ENCODE measurements at regions not wholly inside any gene's neighbourhood (a gene's known extent, or its start where the extent isn't known, plus 50 kb on each side); places are given as distances from the start of the nearest gene placed in this dataset.

GRCh38 chr1:80842796-80843195, 957.9 kb upstream of the ADGRL2 start:
- no peak for DNase-seq (ENCODE audit: insufficient read length, low spot score)
- no peak for TF ChIP-seq POLR2A (IDR thresholded peaks at IDR 0.05; ENCODE audit: low read depth, low read length)
- FAIRE-seq, result no peak

DNA sequence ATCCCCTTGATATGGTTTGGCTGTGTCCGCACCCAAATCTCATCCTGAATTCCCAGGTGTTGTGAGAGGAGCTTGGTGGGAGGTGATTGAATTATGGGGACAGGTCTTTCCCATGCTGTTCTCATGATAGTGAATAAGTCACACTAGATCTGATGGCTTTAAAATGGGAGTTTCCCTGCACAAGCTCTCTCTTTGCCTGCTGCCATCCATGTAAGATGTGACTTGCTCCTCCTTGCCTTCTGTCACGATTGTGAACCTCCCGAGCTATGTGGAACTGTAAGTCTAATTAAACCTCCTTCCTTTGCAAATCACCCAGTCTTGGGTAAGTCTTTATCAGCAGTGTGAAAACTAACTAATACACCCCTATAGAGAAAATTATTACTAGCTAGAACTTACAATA, 959.5 kb upstream of the ADGRL2 start:
- TF ChIP-seq POLR2A (IDR thresholded peaks at IDR 0.05; ENCODE audit: low read depth, low read length), result no peak
- FAIRE-seq, result no peak
- no peak for DNase-seq (ENCODE audit: insufficient read length, low spot score)

- FAIRE-seq (no peak), DNase-seq (ENCODE audit: insufficient read length, low spot score) (no peak)
- TF ChIP-seq POLR2A (IDR thresholded peaks at IDR 0.05; ENCODE audit: low read depth, low read length), result no peak
Measured at GRCh38 chr1:80837066-80837465, 963.7 kb upstream of the ADGRL2 start.

DNA sequence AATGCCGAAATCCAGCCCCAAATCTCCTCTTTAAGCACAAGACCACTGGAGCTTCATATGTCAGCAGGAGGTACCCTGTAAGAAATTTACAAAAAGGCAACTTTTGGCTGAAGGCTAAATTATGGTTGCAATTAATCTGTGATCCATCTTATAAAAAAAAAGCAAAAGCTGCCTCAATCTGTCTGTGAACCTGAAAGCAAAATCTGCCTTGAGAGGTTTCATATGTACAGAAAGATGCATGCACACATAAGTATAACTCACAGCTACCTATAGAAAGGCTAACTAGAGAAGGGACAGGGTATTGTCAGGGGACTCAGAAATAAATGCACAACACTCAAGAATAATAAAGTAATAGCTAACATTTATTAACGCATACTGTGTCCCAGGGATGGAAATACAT, 964.2 kb upstream of the ADGRL2 start:
- TF ChIP-seq POLR2A (IDR thresholded peaks at IDR 0.05; ENCODE audit: low read depth, low read length), result no peak
- no peak for FAIRE-seq
- no peak for DNase-seq (ENCODE audit: insufficient read length, low spot score)

- no peak for TF ChIP-seq POLR2A (IDR thresholded peaks at IDR 0.05; ENCODE audit: low read depth, low read length)
- FAIRE-seq, result no peak
Measured at GRCh38 chr1:80827666-80828065, 973.1 kb upstream of the ADGRL2 start.

GRCh38 chr1:80825067-80825466, 975.7 kb upstream of the ADGRL2 start:
- DNase-seq (ENCODE audit: insufficient read length, low spot score) (no peak), FAIRE-seq (no peak)
- no peak for TF ChIP-seq POLR2A (IDR thresholded peaks at IDR 0.05; ENCODE audit: low read depth, low read length)

More at GRCh38 chr1:80827666-80828065, 973.1 kb upstream of the ADGRL2 start:
- DNase-seq (ENCODE audit: insufficient read length, low spot score), result no peak

- FAIRE-seq (no peak), DNase-seq (ENCODE audit: insufficient read length, low spot score) (no peak)
- TF ChIP-seq POLR2A (IDR thresholded peaks at IDR 0.05; ENCODE audit: low read depth, low read length), result no peak
Measured at GRCh38 chr1:80818211-80818610, 982.5 kb upstream of the ADGRL2 start.

DNA sequence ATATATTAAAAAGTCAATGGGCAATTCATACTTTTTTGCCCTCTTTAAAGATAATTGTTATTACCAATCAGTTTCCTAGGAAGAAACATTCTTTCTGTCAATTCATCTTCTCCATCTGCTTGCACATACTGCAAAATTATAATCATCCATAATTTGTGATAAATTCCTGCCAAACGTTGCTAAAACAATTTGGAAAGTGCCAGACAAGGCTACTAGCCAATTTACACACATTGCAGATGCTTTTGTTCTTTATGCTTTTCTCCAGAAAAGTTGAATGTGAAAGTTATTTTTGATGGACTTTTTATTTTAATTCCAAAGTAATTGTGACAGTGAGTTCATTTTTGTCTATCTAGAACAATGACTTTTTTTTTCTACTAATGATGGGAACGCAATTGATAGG, 992.8 kb upstream of the ADGRL2 start:
- no peak for FAIRE-seq
- no peak for DNase-seq (ENCODE audit: insufficient read length, low spot score)
- no peak for TF ChIP-seq POLR2A (IDR thresholded peaks at IDR 0.05; ENCODE audit: low read depth, low read length)

DNA sequence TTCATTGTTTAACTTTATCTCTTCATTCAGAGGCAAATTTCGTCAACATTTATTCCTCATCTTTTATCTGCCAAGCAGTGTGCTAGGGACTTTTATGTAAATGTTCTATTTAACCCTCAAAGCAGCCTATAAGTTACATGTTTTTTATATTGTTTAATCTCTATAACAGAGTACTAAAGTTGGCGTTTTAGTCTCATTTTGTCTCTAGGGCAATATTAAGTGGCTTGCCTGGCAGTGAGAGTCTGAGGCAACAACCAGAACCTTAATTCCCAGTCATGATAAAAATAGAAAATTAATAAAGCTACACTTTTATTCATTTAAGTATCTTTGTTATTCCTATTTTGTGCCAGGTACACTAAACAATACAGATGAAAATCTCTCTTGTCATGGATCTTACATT, 994.3 kb upstream of the ADGRL2 start:
- no peak for TF ChIP-seq POLR2A (IDR thresholded peaks at IDR 0.05; ENCODE audit: low read depth, low read length)
- DNase-seq (ENCODE audit: insufficient read length, low spot score) (no peak), FAIRE-seq (no peak)

DNA sequence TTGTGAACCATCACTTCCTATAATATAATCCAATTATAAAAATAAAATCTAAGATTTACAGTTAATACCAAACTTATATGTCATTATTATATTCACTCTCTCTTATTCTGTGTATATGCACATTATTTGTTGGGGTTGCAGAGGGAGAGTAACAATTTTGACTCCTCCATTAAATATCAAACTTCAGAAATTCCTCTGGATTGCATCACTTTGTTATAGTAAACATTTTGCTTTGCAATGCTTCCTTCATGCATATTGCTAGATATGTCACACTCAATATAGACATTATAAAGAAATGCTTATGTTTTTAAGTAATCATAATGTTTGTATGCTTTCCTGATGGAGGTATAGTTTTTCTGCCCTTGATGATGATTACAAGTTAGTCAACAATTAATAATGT, 999.0 kb upstream of the ADGRL2 start:
- FAIRE-seq (no peak), DNase-seq (ENCODE audit: insufficient read length, low spot score) (no peak)
- no peak for TF ChIP-seq POLR2A (IDR thresholded peaks at IDR 0.05; ENCODE audit: low read depth, low read length)

DNA sequence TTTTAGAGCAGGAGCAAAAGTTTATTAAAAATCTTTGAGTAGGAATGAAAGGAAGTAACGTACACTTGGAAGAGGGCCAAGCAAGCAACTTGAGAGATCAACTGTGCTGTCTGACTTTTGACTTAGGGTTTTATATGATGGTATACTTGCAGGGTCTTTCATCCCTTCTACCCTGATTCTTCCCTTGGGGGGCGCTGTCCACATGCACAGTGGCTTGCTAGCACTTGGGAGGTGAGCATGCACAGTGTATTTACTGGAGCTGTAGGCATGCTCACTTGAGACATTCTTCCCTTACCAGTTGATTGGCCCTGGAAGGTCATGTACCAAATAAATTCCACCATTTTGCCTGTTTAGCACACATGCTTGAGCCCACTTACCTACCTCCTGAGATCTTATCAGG, 1001.3 kb upstream of the ADGRL2 start:
- TF ChIP-seq POLR2A (IDR thresholded peaks at IDR 0.05; ENCODE audit: low read depth, low read length), result no peak
- DNase-seq (ENCODE audit: insufficient read length, low spot score) (no peak), FAIRE-seq (no peak)

DNA sequence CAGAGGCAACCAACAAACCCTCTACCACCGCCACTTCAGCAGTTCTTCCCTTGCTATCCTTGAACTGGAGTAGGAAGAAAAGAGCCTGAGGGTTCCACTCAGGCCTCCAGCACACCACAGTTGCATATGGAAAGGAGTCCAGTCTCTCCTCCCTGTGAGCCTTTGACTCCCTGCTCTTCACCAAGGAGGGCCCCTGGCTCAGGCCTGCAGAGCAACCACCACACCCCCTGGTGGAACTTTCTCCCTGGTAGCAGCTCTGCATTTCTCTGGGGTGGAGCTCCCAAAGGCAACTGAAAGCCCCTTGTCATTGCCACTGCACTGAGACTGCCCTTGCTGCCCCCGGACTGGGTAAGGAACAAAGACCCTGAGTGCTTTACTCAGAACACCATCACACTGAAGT, 1021.5 kb upstream of the ADGRL2 start:
- TF ChIP-seq POLR2A (IDR thresholded peaks at IDR 0.05; ENCODE audit: low read depth, low read length), result no peak
- no peak for FAIRE-seq
- DNase-seq (ENCODE audit: insufficient read length, low spot score), result no peak

DNA sequence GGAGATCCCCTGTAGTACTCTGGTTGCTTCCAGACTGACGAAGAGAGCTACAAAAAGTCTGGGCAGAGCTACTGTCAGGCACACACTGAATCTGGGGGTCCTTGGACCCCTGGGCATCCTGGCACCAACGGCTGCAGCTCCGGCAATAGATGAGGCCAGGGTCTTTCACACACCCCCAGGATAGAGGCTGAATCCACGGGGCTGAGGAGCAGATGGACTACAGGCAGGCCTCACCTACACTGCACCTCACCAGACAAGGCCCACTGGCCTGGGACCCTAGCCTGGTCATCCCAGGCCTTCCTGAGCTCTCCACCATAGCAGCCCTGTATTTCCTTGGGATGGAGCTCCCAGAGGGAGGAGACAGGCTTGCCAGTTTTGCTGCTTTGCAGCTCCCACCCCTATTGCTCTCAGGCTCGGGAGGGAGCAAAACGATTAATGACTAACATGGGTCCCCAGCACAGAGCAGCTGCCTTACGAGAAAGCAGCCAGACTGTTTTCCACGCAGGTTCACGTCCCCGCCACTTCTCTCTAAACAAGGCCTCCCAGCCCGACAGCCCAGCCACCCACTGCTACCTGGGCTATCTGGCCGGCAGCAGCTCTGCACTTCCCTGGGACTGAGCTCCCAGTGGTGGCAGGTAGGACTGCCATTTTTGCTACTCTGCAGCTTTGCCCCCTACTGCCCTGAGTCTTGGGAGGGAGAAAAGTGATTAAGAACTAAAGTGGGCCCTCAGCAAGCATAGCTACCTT, 1022.5 kb upstream of the ADGRL2 start:
- DNase-seq (ENCODE audit: insufficient read length, low spot score), result no peak
- TF ChIP-seq POLR2A (IDR thresholded peaks at IDR 0.05; ENCODE audit: low read depth, low read length), result no peak

DNA sequence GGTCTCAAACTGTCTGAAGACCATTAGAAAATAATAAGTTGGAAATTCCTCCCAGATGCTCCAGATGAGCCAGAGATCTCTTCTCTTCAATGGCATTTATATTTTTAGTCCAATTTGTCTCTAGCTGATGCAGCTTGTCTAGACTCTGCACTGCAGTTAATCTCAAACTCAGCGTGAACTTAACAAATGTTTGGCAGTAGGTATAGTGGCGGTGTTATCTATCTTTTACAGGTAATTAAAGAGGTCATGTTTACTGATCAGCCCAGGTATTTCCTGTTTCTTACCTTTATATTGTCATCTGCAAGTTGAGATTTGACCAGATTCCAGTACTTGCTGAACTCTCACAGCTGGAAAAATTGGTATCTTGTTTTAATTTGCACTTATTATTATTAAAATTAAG, 1024.5 kb upstream of the ADGRL2 start:
- TF ChIP-seq POLR2A (IDR thresholded peaks at IDR 0.05; ENCODE audit: low read depth, low read length), result no peak
- DNase-seq (ENCODE audit: insufficient read length, low spot score) (no peak), FAIRE-seq (no peak)

More for the DNA sequence above, 1022.5 kb upstream of the ADGRL2 start:
- no peak for FAIRE-seq

DNA sequence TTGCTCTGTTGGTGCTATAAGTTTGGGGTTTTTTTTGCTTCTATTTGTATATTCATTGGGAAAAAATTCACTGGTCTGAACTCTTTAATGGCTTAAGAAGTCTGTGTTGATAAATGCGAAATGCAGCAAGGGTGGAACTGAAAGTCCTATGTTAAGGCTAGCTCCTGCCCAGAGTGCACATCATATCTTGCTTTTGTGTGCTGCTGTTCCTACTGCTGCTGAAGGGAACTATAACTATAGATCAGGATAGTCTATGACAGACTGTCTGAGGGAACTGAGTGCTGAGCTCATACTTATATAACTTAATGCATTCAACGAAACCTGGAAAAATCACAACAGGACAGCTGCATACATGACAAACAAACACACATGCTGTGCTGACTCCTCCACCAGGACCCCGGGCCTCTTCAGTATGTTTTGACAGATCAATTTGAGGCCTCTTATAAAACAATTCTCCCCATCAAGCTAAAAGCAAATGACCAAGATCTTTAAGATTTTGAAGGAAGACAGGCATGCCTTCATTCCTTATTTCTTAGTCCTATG, 1031.5 kb upstream of the ADGRL2 start:
- DNase-seq (ENCODE audit: insufficient read length, low spot score), result no peak
- FAIRE-seq, result no peak
- TF ChIP-seq POLR2A (IDR thresholded peaks at IDR 0.05; ENCODE audit: low read depth, low read length), result no peak
